HG03520 (cell line): ENCODE measurements at regions not wholly inside any gene's neighbourhood (a gene's known extent, or its start where the extent isn't known, plus 50 kb on each side); places are given as distances from the start of the nearest gene placed in this dataset.

Source experiments
- ATAC-seq: cut with Tn5 transposase; IDR thresholded peaks from one replicate; pipeline ENCODE4 v1.9.1; 2021; ENCODE audit warnings: mild to moderate bottlenecking, moderate library complexity; ENCODE audit not compliant: unreplicated experiment

- no peak for ATAC-seq
Observed at GRCh38 chrX:10047133-10047532, 80.0 kb downstream of the CLDN34 start.

GRCh38 chrX:10047631-10048030, 80.5 kb downstream of the CLDN34 start:
- no peak for ATAC-seq

- no peak for ATAC-seq
Observed at GRCh38 chrX:10048076-10048475, 80.9 kb downstream of the CLDN34 start.

- ATAC-seq, result no peak
Observed at GRCh38 chrX:10048707-10049106, 81.5 kb downstream of the CLDN34 start.

- ATAC-seq, result no peak
Observed at GRCh38 chrX:10049236-10049635, 82.1 kb downstream of the CLDN34 start.

- ATAC-seq, result no peak
Observed at GRCh38 chrX:10050481-10050880, 83.3 kb downstream of the CLDN34 start.

- ATAC-seq, result no peak
Observed at GRCh38 chrX:10051866-10052480, 84.8 kb downstream of the CLDN34 start.

- no peak for ATAC-seq
Observed at GRCh38 chrX:10052906-10053625, 85.9 kb downstream of the CLDN34 start.

- ATAC-seq, result no peak
Observed at GRCh38 chrX:10054396-10054795, 87.2 kb downstream of the CLDN34 start.

GRCh38 chrX:10055430-10055829, 88.3 kb downstream of the CLDN34 start:
- no peak for ATAC-seq

GRCh38 chrX:10062352-10062751, 94.4 kb upstream of the CLCN4 start:
- ATAC-seq, result peak; percentile 74

GRCh38 chrX:10062980-10063379, 93.8 kb upstream of the CLCN4 start:
- ATAC-seq, result no peak

GRCh38 chrX:10064736-10065135, 92.0 kb upstream of the CLCN4 start:
- ATAC-seq, result no peak

- no peak for ATAC-seq
Observed at GRCh38 chrX:10070714-10071436, 85.9 kb upstream of the CLCN4 start.

- no peak for ATAC-seq
Observed at GRCh38 chrX:10071451-10072144, 85.2 kb upstream of the CLCN4 start.

- ATAC-seq, result no peak
Observed at GRCh38 chrX:10072786-10073568, 83.8 kb upstream of the CLCN4 start.

- no peak for ATAC-seq
Observed at GRCh38 chrX:10073671-10074070, 83.1 kb upstream of the CLCN4 start.

GRCh38 chrX:10074241-10074941, 82.4 kb upstream of the CLCN4 start:
- ATAC-seq, result no peak

- no peak for ATAC-seq
Observed at GRCh38 chrX:10076765-10077164, 80.0 kb upstream of the CLCN4 start.
